ENCODE measurements at regions not wholly inside any gene's neighbourhood (a gene's known extent, or its start where the extent isn't known, plus 50 kb on each side); places are given as distances from the start of the nearest gene placed in this dataset.

GRCh38 chr2:150188177-150188576 lies 299.3 kb downstream of the RND3 start:
- ChIA-PET POLR2A (interaction anchor here (0.6 kb wide), 1 partner anchor 267 kb away, joined by 3 read pairs; no protein-coding TSS in a partner anchor), CTCF (no interaction called here), RAD21 (ENCODE audit: low non-redundant PET in 1 of 2, low total read pairs in 2 of 2, uncharacterized antibody in 2 of 2, unreplicated experiment in 2 of 2) (no interaction called here)
- Histone ChIP-seq H3K4me3 (replicated peaks in 1 of 2; ENCODE audit: low read depth in 1 of 2, low read length in 2 of 2) (no peak overlapping the region), H3K27ac (ENCODE audit: low read depth, low read length) (no peak overlapping the region), H2AFZ (ENCODE audit: low read depth, low read length, poor library complexity, severe bottlenecking) (no peak overlapping the region), H3K9me3 (ENCODE audit: control insufficient read depth in 1 of 2, insufficient read depth in 1 of 2, low read depth in 1 of 2, low read length in 2 of 2) (no peaks in the 10 kb centered on the region), H3K27me3 (ENCODE audit: insufficient read depth, low read length) (no peaks in the 10 kb centered on the region), H3K9me2 (ENCODE audit: insufficient read depth) (no peaks in the 10 kb centered on the region), H3K9ac (ENCODE audit: low read length) (no peak overlapping the region), H3K4me2 (ENCODE audit: low read length) (no peak overlapping the region), H3K36me3 (ENCODE audit: control insufficient read depth in 1 of 2, insufficient read depth in 2 of 2, low read length in 2 of 2) (no peaks in the 10 kb centered on the region), H3K79me2 (ENCODE audit: insufficient read depth, low read length) (no peaks in the 10 kb centered on the region), H4K20me1 (ENCODE audit: insufficient read depth) (no peaks in the 10 kb centered on the region), H3K4me1 (ENCODE audit: control insufficient read depth in 1 of 2, insufficient read depth in 2 of 2, low read length in 2 of 2) (no peaks in the 10 kb centered on the region)
- ATAC-seq (no peak), DNase-seq (ENCODE audit: low read depth, low spot score) (no peak)
- BruUV-seq (replicated peaks) = no TSS peak
- intact Hi-C loops (cut with micrococcal nuclease) = no loop called here
- TF ChIP-seq EZH2 (IDR thresholded peaks at IDR 0.05) (no peak), EZH2phosphoT487 (IDR thresholded peaks at IDR 0.05; ENCODE audit: borderline replicate concordance) (no peak), RAD21 (IDR thresholded peaks at IDR 0.05; ENCODE audit: low read depth) (no peak), TCF7L2 (IDR thresholded peaks at IDR 0.05; ENCODE audit: borderline replicate concordance, extremely low read depth, insufficient read depth, insufficient read length) (no peak), REST (IDR thresholded peaks at IDR 0.05; ENCODE audit: low read depth) (no peak), POLR2A (IDR thresholded peaks at IDR 0.05; ENCODE audit: borderline replicate concordance, extremely low read depth, insufficient read depth, insufficient read length) (no peak), SRF (IDR thresholded peaks at IDR 0.05; ENCODE audit: low read depth) (no peak), EGR1 (IDR thresholded peaks at IDR 0.05; ENCODE audit: low read depth) (no peak), SP1 (IDR thresholded peaks at IDR 0.05; ENCODE audit: low read depth) (no peak), ZFX (IDR thresholded peaks at IDR 0.05) (no peak), YY1 (IDR thresholded peaks at IDR 0.05; ENCODE audit: extremely low read depth, insufficient replicate concordance, low read depth, low read length) (no peak), ZBTB33 (IDR thresholded peaks at IDR 0.05; ENCODE audit: extremely low read depth, insufficient replicate concordance, low read length) (no peak), CEBPB (IDR thresholded peaks at IDR 0.05; ENCODE audit: low read depth) (no peak), JUND (IDR thresholded peaks at IDR 0.05) (no peak), FOSL1 (IDR thresholded peaks at IDR 0.05; ENCODE audit: low read depth) (no peak), ELF1 (IDR thresholded peaks at IDR 0.05; ENCODE audit: borderline replicate concordance, low read depth) (no peak), ZNF274 (IDR thresholded peaks at IDR 0.05; ENCODE audit: low read depth, low read length) (no peak), SIN3A (IDR thresholded peaks at IDR 0.05; ENCODE audit: low read depth) (no peak)
- TF ChIP-seq, protein P1, sequence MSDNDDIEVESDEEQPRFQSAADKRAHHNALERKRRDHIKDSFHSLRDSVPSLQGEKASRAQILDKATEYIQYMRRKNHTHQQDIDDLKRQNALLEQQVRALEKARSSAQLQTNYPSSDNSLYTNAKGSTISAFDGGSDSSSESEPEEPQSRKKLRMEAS (IDR thresholded peaks at IDR 0.05) = no peak
- TF ChIP-seq, protein P2, sequence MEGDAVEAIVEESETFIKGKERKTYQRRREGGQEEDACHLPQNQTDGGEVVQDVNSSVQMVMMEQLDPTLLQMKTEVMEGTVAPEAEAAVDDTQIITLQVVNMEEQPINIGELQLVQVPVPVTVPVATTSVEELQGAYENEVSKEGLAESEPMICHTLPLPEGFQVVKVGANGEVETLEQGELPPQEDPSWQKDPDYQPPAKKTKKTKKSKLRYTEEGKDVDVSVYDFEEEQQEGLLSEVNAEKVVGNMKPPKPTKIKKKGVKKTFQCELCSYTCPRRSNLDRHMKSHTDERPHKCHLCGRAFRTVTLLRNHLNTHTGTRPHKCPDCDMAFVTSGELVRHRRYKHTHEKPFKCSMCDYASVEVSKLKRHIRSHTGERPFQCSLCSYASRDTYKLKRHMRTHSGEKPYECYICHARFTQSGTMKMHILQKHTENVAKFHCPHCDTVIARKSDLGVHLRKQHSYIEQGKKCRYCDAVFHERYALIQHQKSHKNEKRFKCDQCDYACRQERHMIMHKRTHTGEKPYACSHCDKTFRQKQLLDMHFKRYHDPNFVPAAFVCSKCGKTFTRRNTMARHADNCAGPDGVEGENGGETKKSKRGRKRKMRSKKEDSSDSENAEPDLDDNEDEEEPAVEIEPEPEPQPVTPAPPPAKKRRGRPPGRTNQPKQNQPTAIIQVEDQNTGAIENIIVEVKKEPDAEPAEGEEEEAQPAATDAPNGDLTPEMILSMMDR (IDR thresholded peaks at IDR 0.05 in 2 of 3, conservative IDR thresholded peaks at IDR 0.05 in 1 of 3; ENCODE audit: borderline replicate concordance in 1 of 3, insufficient read depth in 1 of 3, low read depth in 2 of 3, low read length in 2 of 3) = no peak
